Activated CD4-positive, alpha-beta T cell treated with anti-CD3 and anti-CD28 coated beads for 48 hours (primary cell): ENCODE measurements at regions not wholly inside any gene's neighbourhood (a gene's known extent, or its start where the extent isn't known, plus 50 kb on each side); places are given as distances from the start of the nearest gene placed in this dataset.

Experiments used
- DNase-seq: peaks from one replicate; pipeline ENCODE4 v3.0.0-alpha.2; 2020

DNA sequence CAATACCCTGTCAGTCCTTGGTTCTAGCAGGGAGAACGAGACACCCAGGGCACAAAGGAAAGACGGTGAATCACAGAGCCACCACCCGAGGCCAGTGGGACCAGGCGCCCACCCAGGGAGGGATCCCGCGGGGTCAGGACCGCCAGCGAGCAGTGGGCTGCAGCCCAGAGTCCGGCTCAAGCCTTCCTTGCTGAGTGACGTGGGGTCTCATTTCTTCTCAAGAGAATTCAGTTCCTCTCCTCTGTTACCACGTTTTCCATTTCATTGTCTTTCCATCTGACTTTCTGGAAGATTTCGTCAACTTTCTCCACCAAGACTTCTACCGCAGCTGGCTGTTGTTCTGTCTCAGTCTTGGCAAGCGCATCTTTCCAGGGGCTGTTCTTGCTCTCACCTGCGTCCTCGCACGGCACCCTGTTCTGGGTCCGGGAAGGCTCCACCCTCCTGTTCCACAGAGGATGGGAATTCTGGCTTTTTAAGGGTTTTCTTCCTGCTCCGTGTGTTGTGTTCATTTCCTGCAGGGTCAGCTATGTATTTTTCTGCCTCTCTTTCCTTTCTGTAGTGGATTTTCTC lies 248.6 kb downstream of the NDUFA10 start:
- no peak for DNase-seq

GRCh38 chr2:239775623-239776435 lies 249.3 kb downstream of the NDUFA10 start:
- DNase-seq: no peak

DNA sequence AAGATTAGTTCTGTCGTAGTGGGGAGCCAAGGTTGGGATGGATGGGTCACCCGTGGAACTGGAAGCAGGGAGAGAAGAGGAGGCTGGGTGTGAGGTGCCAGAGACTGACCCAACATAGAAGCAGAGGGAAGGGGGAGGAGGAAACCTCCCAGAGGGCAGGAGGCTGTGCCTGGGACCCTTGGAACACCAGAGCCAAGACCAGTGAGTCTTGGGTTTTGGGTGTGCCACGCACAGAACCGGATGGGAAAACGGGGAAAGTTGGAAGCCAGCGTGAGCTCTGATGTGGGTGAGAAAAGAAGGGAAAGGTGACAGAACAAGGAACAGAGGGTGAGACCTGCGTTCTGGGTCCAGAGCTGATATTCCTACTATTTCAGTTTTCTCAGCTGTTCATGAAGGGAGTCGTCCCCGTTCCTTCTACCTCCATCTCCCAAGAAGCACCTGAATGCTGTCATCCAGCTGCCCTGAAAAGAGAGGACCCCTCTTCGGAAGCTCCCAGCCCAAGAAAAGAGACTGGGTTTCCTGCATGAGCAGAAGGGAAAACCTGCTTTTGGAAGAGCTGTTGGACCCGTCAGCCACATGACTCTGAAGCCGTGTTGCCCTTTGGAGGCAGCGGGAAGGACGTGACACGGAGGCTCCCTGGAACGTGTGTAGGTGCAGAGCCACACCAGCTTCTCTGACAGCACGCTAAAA lies 250.1 kb downstream of the NDUFA10 start:
- no peak for DNase-seq

DNA sequence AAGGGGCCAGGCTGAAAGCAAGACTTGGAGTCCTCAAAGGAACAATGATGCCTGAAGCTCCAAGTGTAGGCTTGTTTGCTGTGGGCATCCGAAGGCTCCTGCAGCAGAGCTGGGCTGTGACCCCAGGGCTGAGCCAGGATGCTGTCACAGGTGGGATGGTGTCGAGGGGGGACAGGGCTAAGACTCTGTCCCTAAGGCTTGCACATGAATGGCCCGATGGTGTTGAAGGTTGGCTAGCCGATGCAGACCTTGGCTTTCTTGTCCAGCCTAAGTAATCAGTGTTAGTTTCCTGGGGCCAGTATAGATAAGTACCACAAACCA lies 251.0 kb downstream of the NDUFA10 start:
- no peak for DNase-seq

DNA sequence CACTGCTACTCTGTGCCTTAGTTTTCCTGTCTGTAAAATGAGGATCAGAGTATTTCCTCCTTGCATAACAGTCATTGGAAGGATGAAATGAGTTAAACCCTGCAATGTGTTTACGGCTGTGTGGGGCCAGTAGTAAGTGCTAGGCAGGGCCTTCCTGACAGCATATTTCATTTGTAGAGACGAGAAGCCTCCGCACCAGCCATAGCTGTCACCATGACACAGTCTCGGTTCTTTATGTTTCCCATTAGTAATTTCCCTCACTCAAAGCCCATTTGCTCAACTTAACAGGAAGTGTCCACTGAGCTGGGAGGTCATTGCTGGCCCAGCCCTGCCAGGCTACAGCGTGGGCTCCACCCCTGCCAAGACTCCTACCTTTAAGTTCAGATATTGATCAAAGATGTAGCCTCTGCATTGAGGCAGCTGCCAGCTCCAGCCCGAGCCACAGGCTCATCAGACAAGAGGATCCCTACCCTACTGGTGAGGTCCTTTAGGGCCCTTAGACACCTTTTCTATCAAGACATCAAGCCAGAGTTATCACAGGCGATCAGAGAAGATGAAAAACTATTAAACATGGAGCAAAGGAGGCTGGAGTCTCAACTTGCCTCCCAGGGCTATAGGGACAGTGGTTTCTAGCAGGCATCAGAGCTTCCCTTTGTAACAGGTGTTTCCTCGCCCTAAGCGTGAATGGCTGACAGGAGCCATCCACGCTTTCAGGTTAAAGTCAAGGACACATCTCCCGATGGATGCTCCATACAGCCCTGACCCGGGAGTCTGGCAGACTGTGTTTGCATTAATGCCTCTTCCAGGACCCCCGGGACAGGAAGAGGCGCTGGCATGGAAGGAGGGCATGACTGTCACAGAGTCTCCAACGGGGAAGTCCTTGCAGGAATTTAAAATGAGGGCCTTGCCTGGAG lies 251.7 kb downstream of the NDUFA10 start:
- no peak for DNase-seq

DNA sequence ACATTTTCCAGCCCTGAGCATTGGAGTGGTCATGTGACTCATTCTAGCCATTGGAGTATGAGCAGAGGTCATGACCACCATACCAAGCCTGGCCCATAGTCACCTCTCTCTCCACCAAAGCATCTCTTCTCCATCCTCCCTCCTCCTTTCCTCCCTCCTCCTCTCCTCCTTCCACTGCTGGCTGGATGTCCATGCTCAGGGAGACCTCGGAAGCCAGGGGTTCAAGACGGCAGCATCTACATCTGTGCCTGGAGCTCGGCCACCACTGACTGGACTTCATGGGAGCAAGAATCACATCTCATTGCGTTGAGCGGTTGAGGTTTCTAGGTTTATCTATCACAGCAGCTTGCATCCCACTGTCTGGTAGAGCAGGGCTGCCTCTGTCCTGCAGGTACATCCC lies 252.4 kb downstream of the NDUFA10 start:
- no peak for DNase-seq

DNA sequence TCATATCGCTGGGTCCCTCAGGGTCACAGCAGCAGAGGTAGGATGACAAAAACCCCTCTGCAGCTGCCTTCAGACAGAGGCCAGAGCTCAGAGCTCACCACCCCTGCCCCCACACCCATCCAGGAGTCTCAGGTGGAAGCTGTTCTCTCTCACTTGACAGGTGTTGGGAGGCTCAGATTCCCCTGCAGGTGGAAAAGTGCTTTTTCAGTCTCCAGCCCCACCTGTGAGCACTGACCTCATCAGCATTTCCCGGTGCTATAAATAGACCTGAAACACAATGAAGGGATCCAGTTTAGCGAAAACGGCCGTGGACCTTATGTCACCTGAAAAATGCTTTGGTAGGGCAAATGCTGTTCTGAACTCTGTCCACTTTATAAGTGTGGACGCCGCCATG lies 254.9 kb downstream of the NDUFA10 start:
- no peak for DNase-seq

GRCh38 chr2:239769554-239770245 lies 255.4 kb downstream of the NDUFA10 start:
- DNase-seq: no peak

DNA sequence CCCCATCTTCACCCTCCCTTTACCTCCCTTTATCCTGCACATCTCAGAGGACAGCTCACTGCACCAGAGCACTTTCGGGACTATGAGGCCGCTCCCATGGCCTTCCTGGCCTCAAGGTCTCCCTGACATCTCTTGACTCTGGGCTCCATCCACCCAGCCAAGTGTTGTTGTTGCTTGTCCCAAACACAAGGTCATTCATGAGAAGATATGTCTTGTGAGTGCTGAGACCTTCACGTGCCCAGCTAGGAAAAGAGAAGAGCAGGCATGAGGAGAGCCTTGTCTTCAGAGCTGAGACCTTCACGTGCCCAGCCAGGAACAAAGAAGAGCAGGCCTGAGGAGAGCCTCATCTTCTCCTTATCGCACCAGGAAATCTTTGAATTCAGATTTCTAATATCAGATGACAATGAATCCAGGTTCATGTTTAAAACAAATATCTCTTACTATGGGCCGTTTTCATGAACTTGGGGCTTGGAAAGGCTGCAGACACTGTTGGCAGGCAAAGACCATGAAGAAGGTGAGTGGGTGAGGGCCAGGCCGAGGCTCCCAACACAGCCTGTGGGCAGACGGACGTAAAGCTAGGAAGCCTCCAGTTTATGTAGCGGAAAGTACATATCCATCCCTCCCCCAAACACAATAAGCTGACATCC lies 256.1 kb downstream of the NDUFA10 start:
- no peak for DNase-seq

GRCh38 chr2:239768031-239768790 lies 256.9 kb downstream of the NDUFA10 start:
- DNase-seq: no peak

GRCh38 chr2:239767021-239767905 lies 257.9 kb downstream of the NDUFA10 start:
- no peak for DNase-seq

DNA sequence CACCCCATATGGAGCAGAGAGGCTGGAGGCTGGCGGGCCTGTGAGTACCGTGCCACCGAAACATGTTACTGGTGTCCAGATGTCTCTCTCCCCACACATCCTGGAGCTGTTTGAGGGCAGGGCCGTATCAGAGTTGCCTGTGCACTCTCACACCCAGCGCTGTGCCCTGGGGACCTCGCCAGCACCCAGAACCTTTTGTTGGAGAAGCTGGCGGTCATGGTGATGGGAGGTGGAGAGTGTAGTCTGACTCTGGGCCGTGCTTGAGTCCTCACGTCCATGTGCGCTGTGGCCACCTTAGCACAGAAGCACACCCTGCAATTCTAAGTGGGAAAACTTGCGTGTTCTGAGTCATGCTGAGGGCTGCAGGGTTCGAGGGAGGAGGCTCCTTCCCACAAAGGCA lies 259.2 kb downstream of the NDUFA10 start:
- no peak for DNase-seq

DNA sequence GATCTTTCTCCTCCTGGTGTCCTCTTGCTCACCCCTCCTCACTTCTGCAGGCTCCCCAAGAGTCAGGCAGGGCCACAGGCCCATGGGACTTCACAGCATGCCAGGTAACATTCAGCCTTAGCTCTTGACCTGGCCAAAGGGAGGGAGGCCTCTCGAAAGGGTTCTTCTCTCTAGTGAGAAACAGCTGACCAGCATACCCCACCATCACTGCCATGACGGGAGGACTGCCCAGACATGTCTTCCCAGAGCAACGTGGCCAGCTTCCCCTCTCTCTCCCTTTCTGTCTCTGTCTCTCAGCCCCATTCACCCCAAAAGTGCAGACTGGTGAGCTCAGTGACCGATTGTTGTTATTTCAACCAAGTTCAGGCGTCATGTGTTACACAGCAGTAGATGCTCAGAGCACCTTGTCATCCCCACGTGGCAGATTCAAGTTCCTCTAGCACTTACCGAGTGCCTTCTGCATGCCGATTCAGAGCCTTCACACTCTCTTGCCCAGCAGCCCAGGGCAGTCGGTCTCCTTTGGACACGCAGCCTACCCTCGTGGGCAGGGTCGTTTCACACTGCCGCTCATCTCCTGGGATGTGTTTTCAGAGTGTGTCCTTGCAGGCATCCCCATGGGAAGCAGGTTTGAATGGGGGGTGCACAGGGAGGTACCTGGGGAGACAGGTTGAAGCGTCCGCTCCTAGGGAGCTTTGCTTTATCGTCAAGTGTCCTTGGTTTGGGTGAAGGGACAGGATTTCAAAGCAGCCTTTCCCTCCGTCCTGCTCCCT lies 259.9 kb downstream of the NDUFA10 start:
- DNase-seq: no peak

DNA sequence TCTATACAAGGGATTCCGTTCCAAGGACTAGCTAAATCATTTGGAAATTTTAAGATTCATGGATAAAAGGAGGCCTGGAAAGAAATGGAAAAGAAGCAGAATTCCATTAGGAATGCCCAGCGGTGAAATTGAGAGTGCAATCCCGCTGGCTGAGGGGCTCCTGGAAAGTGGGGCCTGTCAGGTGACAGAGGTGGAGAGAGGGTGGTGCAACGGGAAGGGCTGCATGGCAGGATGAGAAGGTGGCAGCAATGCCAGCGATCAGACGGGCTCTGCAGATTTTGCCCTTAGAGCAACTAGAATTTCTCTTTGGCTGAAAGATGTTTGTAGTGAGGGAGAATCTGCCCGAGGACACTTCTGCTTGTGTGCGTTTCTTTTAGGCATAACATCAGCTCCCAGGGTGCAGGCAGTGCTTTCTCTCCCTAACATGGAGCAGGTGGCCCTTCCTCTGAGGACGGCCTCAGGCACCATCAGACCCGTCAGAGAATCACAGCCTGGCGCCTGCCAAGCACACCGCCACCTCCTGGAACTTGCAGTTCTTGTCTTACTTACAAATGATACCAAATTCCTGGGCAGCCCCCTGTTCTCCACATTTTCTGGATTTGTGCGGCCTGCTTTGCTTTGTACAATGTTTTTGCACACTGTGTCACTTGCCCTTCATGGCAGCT lies 261.6 kb downstream of the NDUFA10 start:
- no peak for DNase-seq

DNA sequence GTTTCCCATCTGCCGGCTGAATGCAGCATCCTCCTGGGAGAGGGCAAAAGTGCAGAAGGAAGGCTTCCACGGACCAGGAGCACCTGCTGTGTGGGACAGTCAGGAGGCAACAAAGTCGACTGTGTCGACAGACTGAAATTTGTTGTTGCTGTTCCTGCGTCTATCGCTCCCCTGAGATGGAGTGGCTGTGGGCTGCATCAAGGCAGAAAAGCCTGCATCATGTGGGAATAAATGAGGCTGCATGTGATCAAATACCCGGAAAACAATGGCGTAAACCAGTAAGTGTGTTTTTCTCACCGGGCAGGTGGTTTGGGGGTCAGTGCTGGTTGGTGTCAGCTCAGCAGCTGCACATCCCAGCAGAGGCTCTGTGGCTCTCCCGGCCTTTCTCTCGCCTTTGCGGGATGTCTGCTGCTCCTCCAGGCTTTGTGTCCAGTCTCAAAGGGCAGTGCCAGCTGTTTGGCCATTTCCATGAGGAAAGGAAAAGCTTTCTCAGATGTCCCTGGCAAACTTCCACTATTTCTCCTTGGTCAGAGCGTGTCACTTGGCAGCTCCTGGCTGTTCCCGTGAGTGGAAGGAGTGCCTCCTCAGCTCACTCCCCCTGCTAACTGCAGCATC lies 262.4 kb downstream of the NDUFA10 start:
- DNase-seq: no peak

DNA sequence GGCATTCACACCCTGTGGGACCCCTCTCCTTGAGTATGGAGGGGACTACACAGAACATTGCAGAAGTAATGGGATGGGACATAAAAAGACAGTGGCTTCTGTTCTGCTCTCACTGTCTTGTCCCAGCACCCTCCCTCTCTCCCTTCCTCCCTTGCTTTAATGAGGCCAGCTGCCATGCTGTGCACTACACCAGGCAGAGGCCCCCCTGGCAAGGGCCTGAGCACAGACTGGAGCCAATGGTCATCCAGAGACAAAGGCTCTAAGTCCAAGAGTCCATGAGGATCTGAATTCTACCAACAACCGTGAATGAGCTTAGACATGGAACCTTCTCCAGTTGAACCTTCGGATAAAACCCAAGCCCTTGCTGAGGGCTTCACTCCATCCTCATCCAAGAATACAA lies 263.0 kb downstream of the NDUFA10 start:
- DNase-seq: no peak

- DNase-seq: no peak
These were observed 264.5 kb downstream of the NDUFA10 start for GRCh38 chr2:239760596-239760995.

GRCh38 chr2:239758279-239758877 lies 266.8 kb downstream of the NDUFA10 start:
- DNase-seq: no peak
